ENCODE measurements at regions not wholly inside any gene's neighbourhood (a gene's known extent, or its start where the extent isn't known, plus 50 kb on each side); places are given as distances from the start of the nearest gene placed in this dataset.

- Histone ChIP-seq H3K4me1 (ENCODE audit: low read depth) (no peaks in the 10 kb centered on the region), H3K36me3 (no peaks in the 10 kb centered on the region), H3K9me3 (ENCODE audit: low read depth) (no peaks in the 10 kb centered on the region), H3K27me3 (peaks cover 23% of the 10 kb centered on the region), H3K4me3 (no peak overlapping the region), H3K27ac (no peak overlapping the region)
- no peak for DNase-seq (ENCODE audit: low read depth in 1 of 2, low spot score in 1 of 2)
- TF ChIP-seq, protein P1, sequence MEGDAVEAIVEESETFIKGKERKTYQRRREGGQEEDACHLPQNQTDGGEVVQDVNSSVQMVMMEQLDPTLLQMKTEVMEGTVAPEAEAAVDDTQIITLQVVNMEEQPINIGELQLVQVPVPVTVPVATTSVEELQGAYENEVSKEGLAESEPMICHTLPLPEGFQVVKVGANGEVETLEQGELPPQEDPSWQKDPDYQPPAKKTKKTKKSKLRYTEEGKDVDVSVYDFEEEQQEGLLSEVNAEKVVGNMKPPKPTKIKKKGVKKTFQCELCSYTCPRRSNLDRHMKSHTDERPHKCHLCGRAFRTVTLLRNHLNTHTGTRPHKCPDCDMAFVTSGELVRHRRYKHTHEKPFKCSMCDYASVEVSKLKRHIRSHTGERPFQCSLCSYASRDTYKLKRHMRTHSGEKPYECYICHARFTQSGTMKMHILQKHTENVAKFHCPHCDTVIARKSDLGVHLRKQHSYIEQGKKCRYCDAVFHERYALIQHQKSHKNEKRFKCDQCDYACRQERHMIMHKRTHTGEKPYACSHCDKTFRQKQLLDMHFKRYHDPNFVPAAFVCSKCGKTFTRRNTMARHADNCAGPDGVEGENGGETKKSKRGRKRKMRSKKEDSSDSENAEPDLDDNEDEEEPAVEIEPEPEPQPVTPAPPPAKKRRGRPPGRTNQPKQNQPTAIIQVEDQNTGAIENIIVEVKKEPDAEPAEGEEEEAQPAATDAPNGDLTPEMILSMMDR (IDR thresholded peaks at IDR 0.05; ENCODE audit: low read depth, low read length): no peak
Observed at GRCh38 chr7:54888734-54889082, 129.7 kb upstream of the SEC61G start.

GRCh38 chr7:54897891-54898290 lies 120.9 kb upstream of the EGFR start:
- H3K4me3 ChIP-seq: no peak overlapping the region
- TF ChIP-seq, protein P1 (IDR thresholded peaks at IDR 0.05; ENCODE audit: low read depth, low read length): no peak
- no peak overlapping the region for H3K27ac ChIP-seq
- no peaks in the 10 kb centered on the region for H3K4me1 ChIP-seq (ENCODE audit: low read depth)
- H3K9me3 ChIP-seq (ENCODE audit: low read depth): no peaks in the 10 kb centered on the region
- DNase-seq (ENCODE audit: low read depth in 1 of 2, low spot score in 1 of 2): no peak
- no peaks in the 10 kb centered on the region for H3K36me3 ChIP-seq
- H3K27me3 ChIP-seq: no peaks in the 10 kb centered on the region

- H3K4me3 ChIP-seq: no peak overlapping the region
- H3K4me1 ChIP-seq (ENCODE audit: low read depth): no peaks in the 10 kb centered on the region
- H3K27me3 ChIP-seq: no peaks in the 10 kb centered on the region
- no peaks in the 10 kb centered on the region for H3K36me3 ChIP-seq
- DNase-seq (ENCODE audit: low read depth in 1 of 2, low spot score in 1 of 2): no peak
- H3K27ac ChIP-seq: no peak overlapping the region
- H3K9me3 ChIP-seq (ENCODE audit: low read depth): no peaks in the 10 kb centered on the region
- TF ChIP-seq, protein P1 (IDR thresholded peaks at IDR 0.05; ENCODE audit: low read depth, low read length): no peak
Observed at GRCh38 chr7:54898659-54899340, 120.0 kb upstream of the EGFR start.

DNA sequence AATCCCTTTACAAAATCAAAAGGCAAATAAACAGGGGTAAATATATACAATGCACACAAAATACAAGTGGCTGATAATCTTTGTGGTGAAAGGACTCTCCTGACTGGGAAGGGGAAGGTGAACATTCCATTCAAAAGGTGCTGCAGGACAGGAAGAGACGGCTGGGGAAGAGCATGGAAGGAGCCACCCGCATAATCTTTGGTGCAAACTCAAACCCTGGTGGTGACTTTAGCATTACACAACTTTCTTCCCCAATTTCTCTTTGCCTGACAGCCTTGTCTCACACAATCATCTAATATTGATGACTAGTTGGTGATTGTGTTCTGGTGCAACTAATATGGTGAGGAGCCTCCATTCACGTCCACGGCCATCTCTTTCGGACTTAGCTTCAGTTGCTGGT lies 117.0 kb upstream of the EGFR start:
- Histone ChIP-seq H3K27me3 (no peaks in the 10 kb centered on the region), H3K36me3 (no peaks in the 10 kb centered on the region), H3K9me3 (ENCODE audit: low read depth) (no peaks in the 10 kb centered on the region), H3K27ac (no peak overlapping the region), H3K4me3 (no peak overlapping the region), H3K4me1 (ENCODE audit: low read depth) (no peaks in the 10 kb centered on the region)
- DNase-seq (ENCODE audit: low read depth in 1 of 2, low spot score in 1 of 2): no peak
- TF ChIP-seq, protein P1 (IDR thresholded peaks at IDR 0.05; ENCODE audit: low read depth, low read length): no peak

DNA sequence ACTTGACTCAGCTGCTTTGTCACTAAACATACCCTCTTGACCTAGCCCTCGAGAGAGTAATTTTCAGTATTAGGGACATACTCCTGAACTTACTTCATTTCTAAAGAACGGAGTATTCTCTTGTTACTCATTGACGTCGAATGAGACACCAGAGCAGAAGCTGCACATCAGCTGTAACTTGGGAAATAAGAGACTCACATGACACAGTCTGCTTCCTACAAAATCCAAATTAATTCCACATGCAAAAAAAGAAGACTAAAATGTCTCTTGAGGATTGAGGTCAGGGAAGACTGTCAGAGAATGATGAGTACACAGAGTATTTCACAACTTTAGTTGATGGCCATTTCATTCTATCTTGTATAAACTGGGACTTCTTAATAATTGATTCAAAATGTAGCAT lies 114.7 kb upstream of the EGFR start:
- H3K4me1 ChIP-seq (ENCODE audit: low read depth): no peaks in the 10 kb centered on the region
- no peaks in the 10 kb centered on the region for H3K9me3 ChIP-seq (ENCODE audit: low read depth)
- TF ChIP-seq, protein P1 (IDR thresholded peaks at IDR 0.05; ENCODE audit: low read depth, low read length): no peak
- H3K27ac ChIP-seq: no peak overlapping the region
- H3K27me3 ChIP-seq: no peaks in the 10 kb centered on the region
- H3K36me3 ChIP-seq: no peaks in the 10 kb centered on the region
- H3K4me3 ChIP-seq: no peak overlapping the region
- peak in 1 of 2 donors; percentile 68 for DNase-seq (ENCODE audit: low read depth in 1 of 2, low spot score in 1 of 2)

All from cardiac muscle cell (in vitro differentiated cells and primary cell).